A673 (cell line): ENCODE measurements at regions not wholly inside any gene's neighbourhood (a gene's known extent, or its start where the extent isn't known, plus 50 kb on each side); places are given as distances from the start of the nearest gene placed in this dataset.
A peak's percentile ranks its signal among the peaks of the same experiment; 100 is the strongest.

Source experiments
- BruUV-seq: library from RNA; stranded (reverse); fragments of 400-500 nt; replicated peaks from 2 replicates; lab custom pipeline; 2021; lab: Mats Ljungman, UMichigan
- CTCF ChIA-PET: fragments of 300-600 bp; sonication (Branson Sonifier 250); formaldehyde crosslinking; loops from one replicate; lab custom pipeline; 2022; ENCODE audit warnings: antibody characterized with exemption; lab: Charles Lee
- POLR2A ChIA-PET: fragments of 300-600 bp; sonication (Branson Sonifier 250); formaldehyde crosslinking; loops from one replicate; lab custom pipeline; 2022; ENCODE audit warnings: antibody characterized with exemption; ENCODE audit not compliant: low non-redundant PET; lab: Charles Lee
- DNase-seq: peaks from one replicate; pipeline ENCODE4 v3.0.0-alpha.2; 2015; ENCODE audit warnings: low spot score
- H3K27ac ChIP-seq: fragments of 200-600 bp; sonication (generic); 2 replicates; pipeline ENCODE4 v1.5.1; 2016; ENCODE audit warnings: mixed run types, low read depth, mild to moderate bottlenecking, mixed read lengths, antibody characterized with exemption, low read length; ENCODE audit not compliant: poor library complexity, severe bottlenecking
- H3K27me3 ChIP-seq: fragments of 200-600 bp; sonication (generic); replicated peaks from 2 replicates; pipeline ENCODE4 v1.6.1; 2017; ENCODE audit warnings: mixed run types, low read depth, mild to moderate bottlenecking, mixed read lengths, antibody characterized with exemption, low read length; ENCODE audit not compliant: insufficient read depth, poor library complexity
- H3K36me3 ChIP-seq: fragments of 200-600 bp; sonication (generic); 2 replicates; pipeline ENCODE4 v1.6.1; 2016; ENCODE audit warnings: mixed run types, mild to moderate bottlenecking, mixed read lengths, antibody characterized with exemption, low read length; ENCODE audit not compliant: insufficient read depth, poor library complexity, severe bottlenecking
- H3K4me1 ChIP-seq: fragments of 200-600 bp; sonication (generic); 2 replicates; pipeline ENCODE4 v1.6.1; 2017; ENCODE audit warnings: mixed run types, mild to moderate bottlenecking, mixed read lengths, antibody characterized with exemption, low read length; ENCODE audit not compliant: insufficient read depth, poor library complexity, severe bottlenecking
- H3K4me3 ChIP-seq: fragments of 200-600 bp; sonication (generic); 2 replicates; pipeline ENCODE4 v1.5.1; 2016; ENCODE audit warnings: low read depth, mixed run types, mild to moderate bottlenecking, mixed read lengths, low read length; ENCODE audit not compliant: poor library complexity, severe bottlenecking
- H3K9me3 ChIP-seq: fragments of 200-600 bp; sonication (generic); 2 replicates; pipeline ENCODE4 v1.6.1; 2016; ENCODE audit warnings: mixed run types, low read depth, mild to moderate bottlenecking, mixed read lengths, antibody characterized with exemption, low read length; ENCODE audit not compliant: poor library complexity, severe bottlenecking
- EZH2 ChIP-seq: fragments of 200-600 bp; sonication (generic); IDR thresholded peaks from 2 replicates; pipeline ENCODE4 v1.6.1; 2017; ENCODE audit warnings: borderline replicate concordance, low read depth, mild to moderate bottlenecking, mixed read lengths, antibody characterized with exemption, low read length; ENCODE audit not compliant: poor library complexity, severe bottlenecking
- intact Hi-C: fragments of 100-400 bp; cut with micrococcal nuclease; formaldehyde crosslinking; loops from one replicate; pipeline ENCODE4 v1.10.0; 2022; ENCODE audit not compliant: unreplicated experiment
- TF ChIP-seq, protein P1 (sequence below): fragments of 300-800, 200-600 bp; sonication (generic); conservative IDR thresholded peaks from 2 replicates; pipeline ENCODE4 v1.5.1; 2017; ENCODE audit warnings: low read depth, mild to moderate bottlenecking, antibody characterized with exemption, low read length, moderate library complexity, mixed read lengths

DNA sequence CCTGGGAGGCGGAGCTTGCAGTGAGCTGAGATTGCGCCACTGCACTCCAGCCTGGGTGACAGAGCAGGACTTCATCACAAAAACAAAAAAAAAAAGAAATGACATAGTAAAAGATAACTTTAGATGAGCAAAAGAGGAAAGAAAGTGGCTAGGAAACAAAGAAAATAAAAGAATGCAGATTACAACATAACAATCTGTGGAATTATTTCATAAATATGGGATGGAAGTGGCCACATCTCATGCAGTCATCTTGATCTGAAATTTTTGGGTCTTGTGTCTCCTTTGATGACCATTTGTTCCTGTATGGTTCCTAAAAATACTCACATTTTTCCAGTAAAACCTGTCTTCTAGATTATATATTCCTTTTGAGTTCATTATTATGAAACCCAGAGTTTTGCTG is 271.4 kb downstream of the SPRY1 start:
- BruUV-seq = no TSS peak
- CTCF ChIA-PET = no interaction called here
- POLR2A ChIA-PET = no interaction called here

DNA sequence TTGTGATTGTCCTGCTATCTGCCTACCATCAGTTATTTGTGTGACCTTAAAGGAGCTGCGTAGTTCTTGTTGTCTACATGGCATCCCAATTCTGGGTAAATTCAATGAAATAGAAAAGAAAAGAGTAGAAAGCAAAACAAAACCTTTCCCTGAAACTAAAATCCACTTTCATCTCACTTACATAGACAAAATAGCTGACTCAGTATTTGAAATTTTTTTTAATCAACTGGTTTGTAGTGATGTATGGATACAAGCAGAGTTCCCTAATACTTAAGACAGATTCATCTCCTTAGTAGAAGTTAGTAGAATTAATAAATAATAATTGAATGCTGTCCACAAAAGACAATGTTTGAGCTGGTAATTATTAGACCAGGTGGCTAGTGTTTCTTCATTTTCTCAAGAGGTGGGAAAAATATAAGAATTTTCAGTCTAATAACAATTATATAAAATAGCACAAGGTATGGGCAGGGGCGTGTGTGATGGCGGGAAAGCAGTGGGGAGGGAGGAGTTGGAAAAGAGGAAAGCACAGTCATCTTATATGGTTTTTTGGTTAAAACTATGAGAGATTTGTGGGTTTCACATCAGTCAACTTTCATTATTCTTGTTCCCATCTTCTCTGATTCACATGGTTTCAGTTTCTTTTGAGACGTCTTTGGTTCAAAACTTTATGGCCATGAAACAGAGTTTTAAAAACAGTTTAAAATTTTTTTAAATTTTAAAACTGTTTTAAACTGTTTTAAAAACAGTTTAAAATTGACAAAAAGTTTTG is 275.2 kb downstream of the SPRY1 start:
- Histone ChIP-seq H3K4me3 (no peak overlapping the region), H3K27me3 (no peaks in the 10 kb centered on the region), H3K27ac (no peak overlapping the region), H3K36me3 (no peaks in the 10 kb centered on the region), H3K9me3 (no peaks in the 10 kb centered on the region), H3K4me1 (peaks cover 8% of the 10 kb centered on the region)
- POLR2A ChIA-PET = no interaction called here
- CTCF ChIA-PET = no interaction called here
- intact Hi-C loops = no loop called here
- TF ChIP-seq EZH2 = no peak
- TF ChIP-seq, protein P1, sequence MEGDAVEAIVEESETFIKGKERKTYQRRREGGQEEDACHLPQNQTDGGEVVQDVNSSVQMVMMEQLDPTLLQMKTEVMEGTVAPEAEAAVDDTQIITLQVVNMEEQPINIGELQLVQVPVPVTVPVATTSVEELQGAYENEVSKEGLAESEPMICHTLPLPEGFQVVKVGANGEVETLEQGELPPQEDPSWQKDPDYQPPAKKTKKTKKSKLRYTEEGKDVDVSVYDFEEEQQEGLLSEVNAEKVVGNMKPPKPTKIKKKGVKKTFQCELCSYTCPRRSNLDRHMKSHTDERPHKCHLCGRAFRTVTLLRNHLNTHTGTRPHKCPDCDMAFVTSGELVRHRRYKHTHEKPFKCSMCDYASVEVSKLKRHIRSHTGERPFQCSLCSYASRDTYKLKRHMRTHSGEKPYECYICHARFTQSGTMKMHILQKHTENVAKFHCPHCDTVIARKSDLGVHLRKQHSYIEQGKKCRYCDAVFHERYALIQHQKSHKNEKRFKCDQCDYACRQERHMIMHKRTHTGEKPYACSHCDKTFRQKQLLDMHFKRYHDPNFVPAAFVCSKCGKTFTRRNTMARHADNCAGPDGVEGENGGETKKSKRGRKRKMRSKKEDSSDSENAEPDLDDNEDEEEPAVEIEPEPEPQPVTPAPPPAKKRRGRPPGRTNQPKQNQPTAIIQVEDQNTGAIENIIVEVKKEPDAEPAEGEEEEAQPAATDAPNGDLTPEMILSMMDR = no peak
- no TSS peak for BruUV-seq
- no peak for DNase-seq

More for the DNA sequence above, 271.4 kb downstream of the SPRY1 start:
- intact Hi-C loops = no loop called here
- no peaks in the 10 kb centered on the region for H3K36me3 ChIP-seq
- no peak for DNase-seq
- H3K27me3 ChIP-seq = no peaks in the 10 kb centered on the region
- H3K9me3 ChIP-seq = no peaks in the 10 kb centered on the region
- H3K4me1 ChIP-seq = peaks cover 4% of the 10 kb centered on the region
- H3K4me3 ChIP-seq = no peak overlapping the region
- no peak for TF ChIP-seq EZH2
- TF ChIP-seq, protein P1 = no peak
- no peak overlapping the region for H3K27ac ChIP-seq

DNA sequence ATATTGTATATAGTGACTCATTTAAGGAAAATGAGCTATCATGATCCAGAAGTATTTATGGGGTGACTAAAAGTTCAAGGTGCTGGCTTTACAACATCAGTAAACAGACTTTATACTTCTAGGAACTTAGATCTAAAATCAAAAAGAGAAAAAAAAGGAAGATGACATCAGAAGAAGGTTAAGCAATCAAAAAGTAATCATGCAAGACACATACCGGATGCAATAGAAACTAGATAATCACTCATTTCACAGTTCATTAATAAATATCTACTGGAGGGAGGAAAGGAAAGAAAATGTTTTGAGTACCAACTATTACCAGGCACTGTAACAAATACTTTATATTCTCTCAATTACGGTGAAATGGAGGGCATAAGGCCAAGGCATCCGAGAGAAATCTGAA is 276.4 kb downstream of the SPRY1 start:
- H3K27me3 ChIP-seq = no peaks in the 10 kb centered on the region
- intact Hi-C loops = no loop called here
- H3K4me3 ChIP-seq = no peak overlapping the region
- TF ChIP-seq, protein P1 = no peak
- TF ChIP-seq EZH2 = no peak
- H3K9me3 ChIP-seq = no peaks in the 10 kb centered on the region
- CTCF ChIA-PET = no interaction called here
- no TSS peak for BruUV-seq
- POLR2A ChIA-PET = no interaction called here
- H3K27ac ChIP-seq = no peak overlapping the region
- H3K4me1 ChIP-seq = peaks cover 8% of the 10 kb centered on the region
- DNase-seq = peak; percentile 27
- no peaks in the 10 kb centered on the region for H3K36me3 ChIP-seq
